MCF 10A (cell line): ENCODE measurements at regions not wholly inside any gene's neighbourhood (a gene's known extent, or its start where the extent isn't known, plus 50 kb on each side); places are given as distances from the start of the nearest gene placed in this dataset.

Experiments used
- BruUV-seq: library from RNA; stranded (reverse); fragments of 400-500 nt; replicated peaks from 2 replicates; lab custom pipeline; 2021; lab: Mats Ljungman, UMichigan
- CTCF ChIA-PET: fragments of 300-600 bp; sonication (Branson Sonifier 250); formaldehyde crosslinking; extraction: SDS; loops from one replicate; lab custom pipeline; 2021; ENCODE audit warnings: antibody characterized with exemption, inconsistent platforms; lab: Yijun Ruan, JAX
- POLR2A ChIA-PET: fragments of 300-600, 350-650 bp; sonication (Branson Sonifier 250); formaldehyde crosslinking; extraction: SDS; loops from one replicate; lab custom pipeline; 2020; ENCODE audit warnings: antibody characterized with exemption, inconsistent platforms; lab: Yijun Ruan, JAX
- DNase-seq: peaks from one replicate; pipeline ENCODE4 v3.0.0-alpha.2; 2018; ENCODE audit not compliant: unreplicated experiment
- H3K27ac Mint-ChIP-seq: one replicate; pipeline ENCODE4 v1.8.0; 2022; ENCODE audit warnings: mild to moderate bottlenecking, low read depth, mixed read lengths; ENCODE audit not compliant: unreplicated experiment
- H3K27me3 Mint-ChIP-seq: one replicate; pipeline ENCODE4 v1.8.0; 2022; ENCODE audit warnings: mixed read lengths; ENCODE audit not compliant: insufficient read depth, unreplicated experiment
- H3K36me3 Mint-ChIP-seq: one replicate; pipeline ENCODE4 v1.8.0; 2022; ENCODE audit warnings: mild to moderate bottlenecking, moderate library complexity, mixed read lengths; ENCODE audit not compliant: insufficient read depth, unreplicated experiment
- H3K4me1 Mint-ChIP-seq: one replicate; pipeline ENCODE4 v1.8.0; 2022; ENCODE audit warnings: mixed read lengths; ENCODE audit not compliant: insufficient read depth, unreplicated experiment
- H3K4me3 Mint-ChIP-seq: one replicate; pipeline ENCODE4 v1.8.0; 2022; ENCODE audit warnings: mild to moderate bottlenecking, moderate library complexity, mixed read lengths; ENCODE audit not compliant: unreplicated experiment
- H3K9me3 Mint-ChIP-seq: one replicate; pipeline ENCODE4 v1.8.0; 2022; ENCODE audit warnings: mixed read lengths; ENCODE audit not compliant: unreplicated experiment
- intact Hi-C: fragments of 100-400 bp; cut with micrococcal nuclease; formaldehyde crosslinking; loops from 2 replicates; pipeline ENCODE4 v1.14.1; 2022
- TF ChIP-seq, protein P1 (sequence below): fragments of 200-600 bp; IDR thresholded peaks from one replicate; pipeline ENCODE4 v1.8.0; 2022; ENCODE audit warnings: antibody characterized with exemption, mild to moderate bottlenecking; ENCODE audit not compliant: unreplicated experiment

DNA sequence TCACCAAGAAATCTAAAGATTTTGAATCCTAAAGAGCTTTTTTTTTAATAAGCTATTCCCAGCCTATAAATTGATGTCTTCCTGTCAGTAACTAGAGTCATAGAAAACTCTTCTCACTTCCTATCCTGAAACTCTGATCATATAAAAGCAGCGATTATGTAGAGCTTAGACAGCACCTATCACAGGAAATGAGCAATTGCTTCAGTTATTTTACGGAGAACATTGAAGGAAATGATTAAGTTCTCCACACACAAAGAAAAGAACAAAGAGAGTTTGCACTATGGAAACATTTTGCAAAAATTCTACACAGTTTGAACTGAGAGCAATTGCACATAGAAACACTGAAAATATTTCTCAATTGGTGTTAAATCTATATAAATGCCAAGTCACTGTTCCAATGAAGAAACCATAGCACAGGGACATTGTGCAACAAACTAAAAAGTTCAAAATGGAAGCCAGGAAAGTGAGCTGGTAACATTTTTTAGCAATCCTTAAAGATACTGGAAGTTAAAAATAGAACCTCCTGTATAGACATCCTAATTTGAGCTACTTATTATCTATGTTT is 291.5 kb upstream of the ARHGEF26 start:
- H3K4me1 Mint-ChIP-seq = peaks cover 27% of the 10 kb centered on the region
- CTCF ChIA-PET = interaction anchor here (0.5 kb wide), 1 partner anchor 424 kb away, joined by 3 read pairs; no protein-coding TSS in a partner anchor
- BruUV-seq = no TSS peak
- H3K27ac Mint-ChIP-seq = peak overlapping the region; percentile 16
- DNase-seq = peak; percentile 9
- no peaks in the 10 kb centered on the region for H3K27me3 Mint-ChIP-seq
- intact Hi-C loops = no loop called here
- H3K36me3 Mint-ChIP-seq = peaks cover 6% of the 10 kb centered on the region
- H3K4me3 Mint-ChIP-seq = no peak overlapping the region
- peaks cover 21% of the 10 kb centered on the region for H3K9me3 Mint-ChIP-seq
- POLR2A ChIA-PET = interaction anchor here (0.6 to 0.7 kb wide), 2 partner anchors 209 to 457 kb away, joined by 3 read pairs; no protein-coding TSS in a partner anchor
- TF ChIP-seq, protein P1, sequence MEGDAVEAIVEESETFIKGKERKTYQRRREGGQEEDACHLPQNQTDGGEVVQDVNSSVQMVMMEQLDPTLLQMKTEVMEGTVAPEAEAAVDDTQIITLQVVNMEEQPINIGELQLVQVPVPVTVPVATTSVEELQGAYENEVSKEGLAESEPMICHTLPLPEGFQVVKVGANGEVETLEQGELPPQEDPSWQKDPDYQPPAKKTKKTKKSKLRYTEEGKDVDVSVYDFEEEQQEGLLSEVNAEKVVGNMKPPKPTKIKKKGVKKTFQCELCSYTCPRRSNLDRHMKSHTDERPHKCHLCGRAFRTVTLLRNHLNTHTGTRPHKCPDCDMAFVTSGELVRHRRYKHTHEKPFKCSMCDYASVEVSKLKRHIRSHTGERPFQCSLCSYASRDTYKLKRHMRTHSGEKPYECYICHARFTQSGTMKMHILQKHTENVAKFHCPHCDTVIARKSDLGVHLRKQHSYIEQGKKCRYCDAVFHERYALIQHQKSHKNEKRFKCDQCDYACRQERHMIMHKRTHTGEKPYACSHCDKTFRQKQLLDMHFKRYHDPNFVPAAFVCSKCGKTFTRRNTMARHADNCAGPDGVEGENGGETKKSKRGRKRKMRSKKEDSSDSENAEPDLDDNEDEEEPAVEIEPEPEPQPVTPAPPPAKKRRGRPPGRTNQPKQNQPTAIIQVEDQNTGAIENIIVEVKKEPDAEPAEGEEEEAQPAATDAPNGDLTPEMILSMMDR = no peak

DNA sequence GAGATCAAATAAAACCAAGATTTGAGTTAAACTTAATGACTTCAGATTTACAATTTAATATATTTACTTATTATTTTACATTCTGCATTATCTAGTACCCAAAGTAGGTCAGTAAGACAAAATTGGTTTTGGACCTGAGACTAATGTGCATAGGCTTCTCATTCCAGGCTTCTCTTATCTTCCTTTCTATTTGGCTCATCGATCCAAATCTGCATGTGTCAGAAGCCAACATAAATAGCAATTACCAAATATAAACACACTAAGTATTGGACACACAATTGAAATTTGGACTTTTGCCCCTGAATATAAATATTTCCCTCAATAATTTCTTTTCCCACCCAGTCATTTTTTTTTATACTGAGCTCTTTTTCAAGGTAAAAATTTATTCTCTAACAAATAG is 290.6 kb upstream of the ARHGEF26 start:
- Mint-ChIP-seq H3K9me3 (peaks cover 17% of the 10 kb centered on the region), H3K27me3 (no peaks in the 10 kb centered on the region), H3K4me3 (no peak overlapping the region), H3K4me1 (peaks cover 27% of the 10 kb centered on the region), H3K27ac (no peak overlapping the region), H3K36me3 (peaks cover 6% of the 10 kb centered on the region)
- POLR2A ChIA-PET = no interaction called here
- CTCF ChIA-PET = interaction anchor here (0.6 kb wide), 1 partner anchor 58 kb away, joined by 3 read pairs; no protein-coding TSS in a partner anchor
- DNase-seq = no peak
- intact Hi-C loops = no loop called here
- BruUV-seq = no TSS peak
- TF ChIP-seq, protein P1 = no peak

DNA sequence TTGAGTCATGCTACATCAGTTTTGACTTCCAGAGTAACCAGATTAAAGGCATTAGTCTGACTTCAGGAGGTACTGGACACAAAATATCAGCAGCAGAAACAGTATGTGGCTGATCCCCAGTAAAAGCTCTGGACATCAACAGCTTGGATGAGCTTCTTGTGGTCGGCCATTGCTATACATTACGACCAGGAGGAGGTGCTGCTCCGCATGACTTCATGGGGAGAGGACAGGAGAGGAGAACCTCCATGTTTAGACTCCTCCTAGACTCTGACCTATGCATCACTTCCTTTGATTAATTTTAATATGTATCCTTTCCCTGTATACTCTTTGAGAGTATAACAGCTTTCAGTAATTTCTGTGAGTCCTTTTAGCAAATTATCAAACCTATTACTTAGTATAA is 285.6 kb upstream of the ARHGEF26 start:
- BruUV-seq = no TSS peak
- no peak overlapping the region for H3K27ac Mint-ChIP-seq
- DNase-seq = no peak
- intact Hi-C loops = no loop called here
- TF ChIP-seq, protein P1 = no peak
- H3K36me3 Mint-ChIP-seq = no peaks in the 10 kb centered on the region
- CTCF ChIA-PET = no interaction called here
- H3K9me3 Mint-ChIP-seq = no peaks in the 10 kb centered on the region
- H3K4me3 Mint-ChIP-seq = no peak overlapping the region
- no peaks in the 10 kb centered on the region for H3K4me1 Mint-ChIP-seq
- no peaks in the 10 kb centered on the region for H3K27me3 Mint-ChIP-seq
- POLR2A ChIA-PET = no interaction called here

DNA sequence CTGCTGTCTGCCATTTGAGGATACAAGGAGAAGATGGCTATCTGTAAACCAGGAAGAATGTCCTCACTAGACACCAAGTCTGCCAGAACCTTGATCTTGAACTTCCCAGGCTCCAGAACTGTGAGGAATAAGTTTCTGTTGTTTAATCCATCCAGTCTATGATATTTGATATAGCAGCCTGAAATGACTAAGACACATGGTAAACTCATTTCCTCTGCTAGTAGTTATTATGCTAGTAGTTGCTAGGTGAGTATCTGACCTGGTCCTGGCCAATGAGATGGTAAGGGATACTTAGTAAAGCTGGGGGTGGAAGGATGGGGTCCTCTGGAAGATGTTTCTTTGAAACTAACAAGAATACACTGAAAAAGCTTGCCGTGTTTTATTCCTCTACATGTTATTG is 280.7 kb upstream of the ARHGEF26 start:
- no peak overlapping the region for H3K4me3 Mint-ChIP-seq
- no peak overlapping the region for H3K27ac Mint-ChIP-seq
- H3K36me3 Mint-ChIP-seq = no peaks in the 10 kb centered on the region
- no peaks in the 10 kb centered on the region for H3K27me3 Mint-ChIP-seq
- BruUV-seq = no TSS peak
- TF ChIP-seq, protein P1 = no peak
- ChIA-PET CTCF (no interaction called here), POLR2A (no interaction called here)
- no peaks in the 10 kb centered on the region for H3K9me3 Mint-ChIP-seq
- intact Hi-C loops = no loop called here
- no peaks in the 10 kb centered on the region for H3K4me1 Mint-ChIP-seq
- no peak for DNase-seq
